ENCODE measurements at regions not wholly inside any gene's neighbourhood (a gene's known extent, or its start where the extent isn't known, plus 50 kb on each side); places are given as distances from the start of the nearest gene placed in this dataset.

DNA sequence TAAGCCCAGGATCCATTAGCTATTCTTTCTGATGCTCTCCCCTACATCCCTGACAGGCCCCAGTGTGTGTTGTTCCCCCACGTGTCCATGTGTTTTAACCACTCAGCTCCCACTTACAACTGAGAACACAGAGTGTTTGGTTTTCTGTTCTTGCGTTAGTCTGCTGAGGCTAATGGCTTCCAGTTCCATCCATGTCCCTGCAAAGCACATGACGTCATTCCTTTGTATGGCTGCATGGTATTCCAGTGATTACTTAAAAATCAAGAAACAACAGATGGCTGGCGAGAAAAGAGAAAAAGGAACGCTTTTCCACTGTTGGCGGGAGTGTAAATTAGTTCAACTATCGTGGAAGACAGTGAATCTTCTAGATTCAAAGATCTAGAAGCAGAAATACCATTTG, 556.0 kb downstream of the PTPRC start:
- no peak overlapping the region for H3K4me3 ChIP-seq
- intact Hi-C loops (cut with DNase I), result no loop called here
- H3K9me3 ChIP-seq, result no peaks in the 10 kb centered on the region
- no peaks in the 10 kb centered on the region for H3K27me3 ChIP-seq
- no peak overlapping the region for H3K27ac ChIP-seq
- H3K4me1 ChIP-seq, result no peaks in the 10 kb centered on the region
- no peaks in the 10 kb centered on the region for H3K36me3 ChIP-seq
- no peak for DNase-seq
- H3K9ac ChIP-seq (ENCODE audit: low read depth in 2 of 2, low read length in 2 of 2), result no peak overlapping the region
- TF ChIP-seq, protein P1, sequence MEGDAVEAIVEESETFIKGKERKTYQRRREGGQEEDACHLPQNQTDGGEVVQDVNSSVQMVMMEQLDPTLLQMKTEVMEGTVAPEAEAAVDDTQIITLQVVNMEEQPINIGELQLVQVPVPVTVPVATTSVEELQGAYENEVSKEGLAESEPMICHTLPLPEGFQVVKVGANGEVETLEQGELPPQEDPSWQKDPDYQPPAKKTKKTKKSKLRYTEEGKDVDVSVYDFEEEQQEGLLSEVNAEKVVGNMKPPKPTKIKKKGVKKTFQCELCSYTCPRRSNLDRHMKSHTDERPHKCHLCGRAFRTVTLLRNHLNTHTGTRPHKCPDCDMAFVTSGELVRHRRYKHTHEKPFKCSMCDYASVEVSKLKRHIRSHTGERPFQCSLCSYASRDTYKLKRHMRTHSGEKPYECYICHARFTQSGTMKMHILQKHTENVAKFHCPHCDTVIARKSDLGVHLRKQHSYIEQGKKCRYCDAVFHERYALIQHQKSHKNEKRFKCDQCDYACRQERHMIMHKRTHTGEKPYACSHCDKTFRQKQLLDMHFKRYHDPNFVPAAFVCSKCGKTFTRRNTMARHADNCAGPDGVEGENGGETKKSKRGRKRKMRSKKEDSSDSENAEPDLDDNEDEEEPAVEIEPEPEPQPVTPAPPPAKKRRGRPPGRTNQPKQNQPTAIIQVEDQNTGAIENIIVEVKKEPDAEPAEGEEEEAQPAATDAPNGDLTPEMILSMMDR (IDR thresholded peaks at IDR 0.05), result no peak

DNA sequence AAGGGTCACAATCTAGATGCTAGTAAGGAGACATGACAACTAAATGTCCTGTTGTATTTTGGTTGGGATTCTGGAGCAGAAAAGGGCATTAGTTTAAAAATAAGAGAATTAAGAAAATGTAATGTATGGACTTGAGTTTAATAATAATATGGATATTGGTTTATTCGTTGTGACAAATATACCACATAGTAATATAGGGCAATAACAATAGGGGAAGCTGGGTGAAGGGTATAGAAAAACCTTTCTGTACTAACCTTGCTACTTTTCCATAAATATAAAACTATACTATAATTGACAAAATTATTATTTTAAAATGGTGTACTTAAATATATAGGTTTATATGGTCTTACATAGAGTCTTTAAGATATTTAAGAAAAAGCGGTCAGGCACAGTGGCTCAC, 558.9 kb downstream of the PTPRC start:
- no peaks in the 10 kb centered on the region for H3K27me3 ChIP-seq
- intact Hi-C loops (cut with DNase I), result no loop called here
- no peak overlapping the region for H3K4me3 ChIP-seq

DNA sequence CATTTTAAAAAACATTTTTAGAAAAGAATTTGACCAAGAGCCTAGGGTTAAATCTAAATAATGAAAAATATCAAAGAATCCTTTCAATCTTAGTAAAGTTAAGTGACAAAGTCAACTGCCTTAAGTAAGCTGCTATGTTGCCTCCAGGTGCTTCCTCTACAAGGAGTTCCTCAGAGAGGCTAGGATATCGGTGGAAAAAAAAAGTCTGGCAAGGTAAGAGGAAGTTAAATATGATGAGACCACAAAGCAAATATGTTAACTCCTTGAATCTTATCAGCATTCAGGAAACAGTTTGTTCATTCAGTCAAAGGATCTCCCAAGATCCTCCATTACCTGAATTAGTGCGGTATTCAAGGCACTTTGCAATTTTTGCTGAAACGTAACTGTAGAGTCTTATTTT, 563.5 kb downstream of the PTPRC start:
- DNase-seq, result no peak
- intact Hi-C loops (cut with DNase I), result no loop called here
- Histone ChIP-seq H3K4me1 (no peaks in the 10 kb centered on the region), H3K27ac (no peak overlapping the region), H3K4me3 (no peak overlapping the region), H3K9me3 (no peaks in the 10 kb centered on the region), H3K36me3 (no peaks in the 10 kb centered on the region), H3K27me3 (no peaks in the 10 kb centered on the region), H3K9ac (ENCODE audit: low read depth in 2 of 2, low read length in 2 of 2) (no peak overlapping the region)
- TF ChIP-seq, protein P1 (IDR thresholded peaks at IDR 0.05), result no peak

More for the DNA sequence above, 558.9 kb downstream of the PTPRC start:
- Histone ChIP-seq H3K9ac (ENCODE audit: low read depth in 2 of 2, low read length in 2 of 2) (no peak overlapping the region), H3K27ac (no peak overlapping the region), H3K4me1 (no peaks in the 10 kb centered on the region), H3K36me3 (no peaks in the 10 kb centered on the region), H3K9me3 (no peaks in the 10 kb centered on the region)
- DNase-seq, result no peak
- TF ChIP-seq, protein P1 (IDR thresholded peaks at IDR 0.05), result no peak

DNA sequence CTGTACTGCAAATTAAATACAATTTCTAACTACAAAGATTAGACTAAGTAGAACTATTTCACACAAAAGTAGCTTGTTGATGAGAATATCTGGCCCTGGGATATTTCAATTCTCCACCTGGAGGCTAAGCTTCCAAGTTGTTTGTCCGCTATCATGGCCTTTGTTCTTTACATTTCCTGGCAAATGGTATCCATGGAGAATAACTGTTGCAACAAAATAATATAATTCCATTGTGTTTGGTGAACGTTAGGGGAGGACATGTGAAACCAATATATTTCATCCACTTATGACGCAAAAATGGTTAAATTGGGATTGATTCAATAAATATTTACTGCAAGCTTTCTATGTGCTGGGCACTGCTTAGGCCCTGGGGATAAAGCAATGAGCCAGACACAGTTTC, 565.4 kb downstream of the PTPRC start:
- Histone ChIP-seq H3K36me3 (no peaks in the 10 kb centered on the region), H3K27me3 (no peaks in the 10 kb centered on the region), H3K9ac (ENCODE audit: low read depth in 2 of 2, low read length in 2 of 2) (no peak overlapping the region), H3K9me3 (no peaks in the 10 kb centered on the region), H3K4me1 (no peaks in the 10 kb centered on the region), H3K4me3 (no peak overlapping the region), H3K27ac (no peak overlapping the region)
- no peak for DNase-seq
- TF ChIP-seq, protein P1 (IDR thresholded peaks at IDR 0.05), result no peak
- intact Hi-C loops (cut with DNase I), result no loop called here

DNA sequence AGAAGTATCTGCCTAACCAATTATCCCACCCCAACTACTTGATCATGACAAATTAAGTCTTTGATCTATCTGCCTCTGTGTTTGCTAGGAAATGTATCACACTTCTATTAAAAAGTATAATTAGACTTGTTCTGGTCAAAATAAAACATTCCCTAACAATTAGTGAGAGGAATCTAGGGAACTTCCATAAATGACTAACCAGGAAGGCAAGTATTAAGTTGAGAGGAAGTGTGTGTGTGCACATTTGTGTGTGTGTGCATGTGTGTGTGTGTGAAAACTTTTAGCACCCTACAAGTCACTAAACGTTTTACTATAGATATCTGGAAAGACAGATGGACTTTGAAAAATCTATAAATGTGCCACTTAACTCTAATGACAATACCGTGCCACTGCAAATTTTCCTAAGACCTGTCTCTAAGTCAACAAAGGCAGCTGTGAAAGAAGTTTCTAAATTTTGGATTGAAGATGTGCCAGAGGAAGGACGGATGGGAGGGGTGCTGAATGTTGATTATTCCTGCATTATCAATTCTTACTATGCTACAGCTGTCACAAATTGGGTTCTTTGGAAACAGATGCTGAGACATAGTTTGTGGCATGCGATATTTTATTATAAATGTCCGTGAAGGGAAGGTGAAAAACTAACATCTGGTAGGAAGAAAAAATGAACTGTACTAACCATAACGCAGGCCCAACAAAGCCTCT, 567.1 kb downstream of the PTPRC start:
- Histone ChIP-seq H3K4me3 (no peak overlapping the region), H3K36me3 (no peaks in the 10 kb centered on the region), H3K4me1 (no peaks in the 10 kb centered on the region), H3K9ac (ENCODE audit: low read depth in 2 of 2, low read length in 2 of 2) (no peak overlapping the region), H3K27me3 (no peaks in the 10 kb centered on the region), H3K9me3 (no peaks in the 10 kb centered on the region), H3K27ac (no peak overlapping the region)
- intact Hi-C loops (cut with DNase I), result no loop called here
- DNase-seq, result no peak
- TF ChIP-seq, protein P1 (IDR thresholded peaks at IDR 0.05), result no peak

All from colonic mucosa (tissue), 4 donors.